B cell (primary cell): ENCODE measurements at regions not wholly inside any gene's neighbourhood (a gene's known extent, or its start where the extent isn't known, plus 50 kb on each side); places are given as distances from the start of the nearest gene placed in this dataset.

Source experiments
- ATAC-seq: fragments of 200-7000 bp; cut with Tn5 transposase; one replicate; pipeline ENCODE4 v1.10.0; 2021; ENCODE audit warnings: low read depth, mild to moderate bottlenecking, moderate number of reproducible peaks, moderate library complexity
- CTCF ChIA-PET: fragments of 350-600 bp; sonication (Branson Sonifier 250); formaldehyde crosslinking; loops from one replicate; lab custom pipeline; 2021; ENCODE audit warnings: antibody characterized with exemption, inconsistent platforms; lab: Charles Lee
- POLR2A ChIA-PET: fragments of 350-600 bp; sonication (Branson Sonifier 250); formaldehyde crosslinking; loops from one replicate; lab custom pipeline; 2021; ENCODE audit warnings: antibody characterized with exemption; lab: Charles Lee
- DNase-seq: peaks from one replicate; pipeline ENCODE4 v3.0.0; 2013
- H2AFZ ChIP-seq: 2 replicates; pipeline ENCODE4 v1.6.1; 2012; ENCODE audit warnings: mild to moderate bottlenecking, low read depth, low read length; ENCODE audit not compliant: insufficient read depth, poor library complexity, severe bottlenecking
- H3K27ac ChIP-seq, 2 donors: 1 replicate in 1 of 2; 2 replicates in 1 of 2; pipeline ENCODE4 v1.5.1; 2012 to 2013; ENCODE audit warnings: low read length in 2 of 2, mild to moderate bottlenecking in 2 of 2, moderate library complexity in 1 of 2
- H3K27me3 ChIP-seq, 4 experiments: fragments of 200-600 bp in 1 of 4; sonication (generic) in 1 of 4; replicated peaks in 1 of 4; 1 replicate in 2 of 4; 2 replicates in 2 of 4; pipeline versions ENCODE4 v1.6.1 to v1.7.0; 2013 to 2016; ENCODE audit warnings: low read length in 3 of 4, mild to moderate bottlenecking in 2 of 4, mixed read lengths in 1 of 4, moderate library complexity in 1 of 4; ENCODE audit not compliant: insufficient read depth in 4 of 4, control insufficient read depth in 3 of 4; ENCODE audit errors: control extremely low read depth in 1 of 4
- H3K36me3 ChIP-seq, 2 experiments: replicated peaks in 1 of 2; 1 replicate in 1 of 2; 2 replicates in 1 of 2; pipeline versions ENCODE4 v1.6.1 to v1.7.1; 2013; ENCODE audit warnings: low read length in 1 of 2; ENCODE audit not compliant: insufficient read depth in 2 of 2, control insufficient read depth in 1 of 2; ENCODE audit errors: control extremely low read depth in 1 of 2, extremely low read depth in 1 of 2
- H3K4me1 ChIP-seq, 2 donors: fragments of 200-600 bp in 1 of 2; sonication (generic) in 1 of 2; 1 replicate in 1 of 2; 2 replicates in 1 of 2; pipeline versions ENCODE4 v1.5.1 to v1.6.1; 2013 to 2017; ENCODE audit warnings: low read length in 2 of 2; ENCODE audit not compliant: control insufficient read depth in 2 of 2, insufficient read depth in 2 of 2
- H3K4me2 ChIP-seq: replicated peaks from 2 replicates; pipeline ENCODE3; 2012; ENCODE audit warnings: mild to moderate bottlenecking, low read depth, low read length; ENCODE audit not compliant: poor library complexity, severe bottlenecking
- H3K4me3 ChIP-seq, 5 experiments: fragments of 200-600 bp in 1 of 5; sonication (generic) in 1 of 5; 1 replicate in 3 of 5; 2 replicates in 2 of 5; pipeline versions ENCODE4 v1.5.1 to v1.7.0; 2011 to 2016; ENCODE audit warnings: low read length in 4 of 5, mild to moderate bottlenecking in 4 of 5, low read depth in 2 of 5, control low read depth in 1 of 5, moderate library complexity in 1 of 5; ENCODE audit not compliant: insufficient read depth in 1 of 5; ENCODE audit errors: control extremely low read depth in 1 of 5, extremely low read depth in 1 of 5
- H3K79me2 ChIP-seq: fragments of 200-600 bp; sonication (generic); one replicate; pipeline ENCODE4 v1.6.0; 2016; ENCODE audit warnings: low read length; ENCODE audit not compliant: control insufficient read depth, insufficient read depth
- H3K9ac ChIP-seq: fragments of 200-600 bp; sonication (generic); 2 replicates; pipeline ENCODE4 v1.6.1; 2017; ENCODE audit warnings: mild to moderate bottlenecking, low read length, moderate library complexity
- H3K9me3 ChIP-seq, 3 donors: one replicate each; pipeline versions ENCODE4 v1.6.1 to v1.7.1; 2013; ENCODE audit warnings: low read length in 2 of 3; ENCODE audit not compliant: control insufficient read depth in 2 of 3, insufficient read depth in 1 of 3; ENCODE audit errors: control extremely low read depth in 1 of 3
- H4K20me1 ChIP-seq: 2 replicates; pipeline ENCODE4 v1.6.0; 2012; ENCODE audit warnings: mild to moderate bottlenecking, low read length; ENCODE audit not compliant: insufficient read depth, control insufficient read depth, poor library complexity, severe bottlenecking
- H3K27ac Mint-ChIP-seq: one replicate; pipeline ENCODE4 v1.8.0; 2021; ENCODE audit warnings: mixed read lengths
- H3K27me3 Mint-ChIP-seq: one replicate; pipeline ENCODE4 v1.8.0; 2021; ENCODE audit warnings: mixed read lengths
- H3K4me1 Mint-ChIP-seq: one replicate; pipeline ENCODE4 v1.8.0; 2021; ENCODE audit warnings: mixed read lengths
- H3K4me3 Mint-ChIP-seq: one replicate; pipeline ENCODE4 v1.8.0; 2021; ENCODE audit warnings: mixed read lengths
- H3K9me3 Mint-ChIP-seq: one replicate; pipeline ENCODE4 v1.8.0; 2022; ENCODE audit warnings: mixed read lengths; ENCODE audit not compliant: insufficient read depth
- CTCF ChIP-seq: fragments of 200-600 bp; IDR thresholded peaks from one replicate; pipeline ENCODE4 v1.8.0; 2022; ENCODE audit warnings: antibody characterized with exemption, mild to moderate bottlenecking
- EZH2 ChIP-seq: IDR thresholded peaks from 2 replicates; pipeline ENCODE4 v1.6.1; 2012; ENCODE audit warnings: borderline replicate concordance, low read depth, mild to moderate bottlenecking, moderate library complexity, low read length; ENCODE audit not compliant: insufficient read depth, poor library complexity, severe bottlenecking
- WGBS: methylation state at CpG from one replicate; pipeline ENCODE4 v1.1.5; 2013; ENCODE audit warnings: missing lambda C conversion rate; ENCODE audit not compliant: insufficient coverage; 5-methylcytosine and 5-hydroxymethylcytosine counted together
- intact Hi-C: fragments of 100-400 bp; cut with micrococcal nuclease; formaldehyde crosslinking; loops from one replicate; pipeline ENCODE4 v1.10.0; 2022

GRCh38 chr3:69442771-69443311 is 57.0 kb upstream of the FRMD4B start:
- POLR2A ChIA-PET, result no interaction called here
- Mint-ChIP-seq H3K9me3 (no peaks in the 10 kb centered on the region), H3K4me1 (peaks cover 4% of the 10 kb centered on the region), H3K27me3 (no peaks in the 10 kb centered on the region), H3K27ac (no peak overlapping the region), H3K4me3 (no peak overlapping the region)
- no peaks in the 10 kb centered on the region for H3K27me3 ChIP-seq
- no CpG with 5 or more reads among the region's 2 CpGs for WGBS
- H3K4me2 ChIP-seq, result no peak overlapping the region
- CTCF ChIA-PET, result no interaction called here
- intact Hi-C loops, result no loop called here
- no peak for DNase-seq
- no peak overlapping the region for H3K9ac ChIP-seq
- peaks cover 0 to 3% (median 0%) of the 10 kb centered on the region in 3 donors for H3K9me3 ChIP-seq
- H4K20me1 ChIP-seq, result no peaks in the 10 kb centered on the region
- no peaks in the 10 kb centered on the region for H3K36me3 ChIP-seq
- no peak for ATAC-seq
- TF ChIP-seq EZH2, result no peak
- no peak for TF ChIP-seq CTCF
- H3K4me3 ChIP-seq, result no peak overlapping the region
- no peaks in the 10 kb centered on the region for H3K4me1 ChIP-seq
- no peak overlapping the region for H2AFZ ChIP-seq
- H3K27ac ChIP-seq, result no peak overlapping the region
- H3K79me2 ChIP-seq, result no peaks in the 10 kb centered on the region

- ATAC-seq (no peak), DNase-seq (no peak)
- Mint-ChIP-seq H3K4me3 (no peak overlapping the region), H3K4me1 (peaks cover 4% of the 10 kb centered on the region), H3K27ac (no peak overlapping the region), H3K9me3 (no peaks in the 10 kb centered on the region), H3K27me3 (no peaks in the 10 kb centered on the region)
- no peaks in the 10 kb centered on the region for H3K4me1 ChIP-seq
- no peak overlapping the region for H3K27ac ChIP-seq
- no peak overlapping the region for H2AFZ ChIP-seq
- intact Hi-C loops, result no loop called here
- no peaks in the 10 kb centered on the region for H3K27me3 ChIP-seq
- no CpG with 5 or more reads among the region's 2 CpGs for WGBS
- ChIA-PET POLR2A (no interaction called here), CTCF (interaction anchor here (0.7 to 0.9 kb wide), 2 partner anchors 13 to 33 kb away, joined by 3 read pairs; no protein-coding TSS in a partner anchor)
- H3K9me3 ChIP-seq, result peaks cover 0 to 3% (median 0%) of the 10 kb centered on the region in 3 donors
- no peak overlapping the region for H3K4me2 ChIP-seq
- no peaks in the 10 kb centered on the region for H3K79me2 ChIP-seq
- H3K36me3 ChIP-seq, result no peaks in the 10 kb centered on the region
- no peak overlapping the region for H3K9ac ChIP-seq
- H3K4me3 ChIP-seq, result no peak overlapping the region
- TF ChIP-seq CTCF, result no peak
- TF ChIP-seq EZH2, result no peak
- no peaks in the 10 kb centered on the region for H4K20me1 ChIP-seq
Measured at GRCh38 chr3:69441732-69442131, 55.8 kb upstream of the FRMD4B start.
